Neural cell (in vitro differentiated cells): ENCODE measurements at regions not wholly inside any gene's neighbourhood (a gene's known extent, or its start where the extent isn't known, plus 50 kb on each side); places are given as distances from the start of the nearest gene placed in this dataset.

Experiments used
- H2AFZ ChIP-seq: fragments of 200-600, 300-800 bp; sonication (generic), shearing (Covaris generic); 2 replicates; pipeline ENCODE4 v1.6.0; 2014; ENCODE audit warnings: low read depth, mild to moderate bottlenecking, antibody characterized with exemption, low read length, moderate library complexity
- H3F3A ChIP-seq: fragments of 200-600 bp; shearing (Covaris generic); 2 replicates; pipeline ENCODE4 v1.6.1; 2016; ENCODE audit warnings: mild to moderate bottlenecking, moderate library complexity, mixed read lengths, antibody characterized with exemption, low read length; ENCODE audit not compliant: insufficient read depth, poor library complexity, severe bottlenecking
- H3K27ac ChIP-seq: fragments of 200-600, 300-800 bp; sonication (generic), shearing (Covaris generic); 2 replicates; pipeline ENCODE4 v1.5.1; 2014; ENCODE audit warnings: mild to moderate bottlenecking, low read length, moderate library complexity
- H3K27me3 ChIP-seq: fragments of 300-800, 200-600 bp; sonication (generic), shearing (Covaris generic); 2 replicates; pipeline ENCODE4 v1.6.0; 2014; ENCODE audit warnings: mild to moderate bottlenecking, low read depth, low read length, moderate library complexity; ENCODE audit not compliant: insufficient read depth
- H3K36me3 ChIP-seq: fragments of 300-800, 200-600 bp; sonication (generic), shearing (Covaris generic); 2 replicates; pipeline ENCODE4 v1.5.1; 2014; ENCODE audit warnings: mild to moderate bottlenecking, antibody characterized with exemption, low read length, moderate library complexity; ENCODE audit not compliant: insufficient read depth
- H3K4me2 ChIP-seq: fragments of 300-800, 200-600 bp; sonication (generic), shearing (Covaris generic); 2 replicates; pipeline ENCODE4 v1.6.0; 2014; ENCODE audit warnings: mild to moderate bottlenecking, low read length
- H3K4me3 ChIP-seq: fragments of 300-800, 200-600 bp; sonication (generic), shearing (Covaris generic); 2 replicates; pipeline ENCODE4 v1.5.1; 2014; ENCODE audit warnings: mild to moderate bottlenecking, low read length, moderate library complexity
- H3K79me2 ChIP-seq: fragments of 200-600 bp; shearing (Covaris generic); replicated peaks from 2 replicates; pipeline ENCODE4 v1.6.0; 2014; ENCODE audit warnings: mild to moderate bottlenecking, low read length, moderate library complexity; ENCODE audit not compliant: insufficient read depth
- H3K9ac ChIP-seq: fragments of 300-800, 200-600 bp; sonication (generic), shearing (Covaris generic); 2 replicates; pipeline ENCODE4 v1.6.1; 2016; ENCODE audit warnings: mild to moderate bottlenecking, low read length, mixed read lengths
- H3K9me2 ChIP-seq: fragments of 200-600 bp; shearing (Covaris generic); 2 replicates; pipeline ENCODE4 v1.6.1; 2016; ENCODE audit warnings: mild to moderate bottlenecking, low read length, mixed read lengths; ENCODE audit not compliant: insufficient read depth
- H3K9me3 ChIP-seq: fragments of 200-600, 300-800 bp; sonication (generic), shearing (Covaris generic); 2 replicates; pipeline ENCODE4 v1.6.1; 2016; ENCODE audit warnings: mild to moderate bottlenecking, mixed run types, low read length, moderate library complexity, mixed read lengths
- H4K20me1 ChIP-seq: fragments of 200-600 bp; shearing (Covaris generic); 2 replicates; pipeline ENCODE4 v1.6.1; 2016; ENCODE audit warnings: mild to moderate bottlenecking, mixed run types; ENCODE audit not compliant: insufficient read depth
- CTCF ChIP-seq: fragments of 450-650 bp; IDR thresholded peaks from 2 replicates; pipeline ENCODE4 v1.5.1; 2014; ENCODE audit warnings: antibody characterized with exemption, mild to moderate bottlenecking, moderate library complexity; ENCODE audit not compliant: poor library complexity, severe bottlenecking
- EP300 ChIP-seq: fragments of 450-650 bp; conservative IDR thresholded peaks from 2 replicates; pipeline ENCODE4 v1.6.1; 2014; ENCODE audit warnings: antibody characterized with exemption, mild to moderate bottlenecking, moderate library complexity; ENCODE audit not compliant: poor library complexity, severe bottlenecking
- EZH2 ChIP-seq: fragments of 200-600, 300-800 bp; shearing (Covaris generic), sonication (generic); IDR thresholded peaks from 2 replicates; pipeline ENCODE4 v1.6.1; 2014; ENCODE audit warnings: antibody characterized with exemption, low read length, borderline replicate concordance, mild to moderate bottlenecking; ENCODE audit not compliant: insufficient read depth, poor library complexity, severe bottlenecking
- MXI1 ChIP-seq: fragments of 450-650 bp; conservative IDR thresholded peaks from 2 replicates; pipeline ENCODE4 v1.6.1; 2014; ENCODE audit warnings: antibody characterized with exemption, mild to moderate bottlenecking; ENCODE audit not compliant: poor library complexity, severe bottlenecking
- POLR2AphosphoS5 ChIP-seq: IDR thresholded peaks from 2 replicates; pipeline ENCODE4 v1.6.1; 2012
- RAD21 ChIP-seq: fragments of 450-650 bp; conservative IDR thresholded peaks from 2 replicates; pipeline ENCODE4 v1.6.1; 2014; ENCODE audit warnings: antibody characterized with exemption, mild to moderate bottlenecking, moderate library complexity
- REST ChIP-seq: IDR thresholded peaks from 2 replicates; pipeline ENCODE4 v1.6.1; 2012; ENCODE audit warnings: borderline replicate concordance
- SMC3 ChIP-seq: fragments of 450-650 bp; conservative IDR thresholded peaks from 2 replicates; pipeline ENCODE4 v1.6.1; 2014; ENCODE audit warnings: antibody characterized with exemption, mild to moderate bottlenecking, moderate library complexity; ENCODE audit not compliant: poor library complexity
- TAF1 ChIP-seq: IDR thresholded peaks from 2 replicates; pipeline ENCODE4 v1.6.1; 2012; ENCODE audit warnings: low read depth

GRCh38 chr15:31556494-31557150 lies 230.0 kb downstream of the KLF13 start:
- Histone ChIP-seq H3K9me2 (no peaks in the 10 kb centered on the region), H3K79me2 (no peaks in the 10 kb centered on the region), H3K4me3 (no peak overlapping the region), H4K20me1 (no peaks in the 10 kb centered on the region), H3K27ac (no peak overlapping the region), H2AFZ (no peak overlapping the region), H3K36me3 (no peaks in the 10 kb centered on the region), H3K9ac (no peak overlapping the region), H3F3A (no peaks in the 10 kb centered on the region), H3K9me3 (no peaks in the 10 kb centered on the region), H3K4me2 (no peak overlapping the region), H3K27me3 (no peaks in the 10 kb centered on the region)
- TF ChIP-seq SMC3: no peak
- no peak for TF ChIP-seq CTCF
- TF ChIP-seq REST: no peak
- TF ChIP-seq RAD21: no peak
- no peak for TF ChIP-seq MXI1

GRCh38 chr15:31557899-31558298 lies 231.3 kb downstream of the KLF13 start:
- H3K27ac ChIP-seq: no peak overlapping the region
- H3K9me2 ChIP-seq: no peaks in the 10 kb centered on the region
- H3K9me3 ChIP-seq: no peaks in the 10 kb centered on the region
- no peaks in the 10 kb centered on the region for H3K27me3 ChIP-seq
- no peaks in the 10 kb centered on the region for H4K20me1 ChIP-seq
- no peak for TF ChIP-seq TAF1
- no peak for TF ChIP-seq RAD21
- no peak for TF ChIP-seq EP300
- no peak for TF ChIP-seq CTCF
- no peak for TF ChIP-seq SMC3
- TF ChIP-seq MXI1: no peak
- TF ChIP-seq EZH2: no peak
- no peak for TF ChIP-seq POLR2AphosphoS5
- TF ChIP-seq REST: no peak
- no peak overlapping the region for H3K4me3 ChIP-seq
- H3F3A ChIP-seq: no peaks in the 10 kb centered on the region
- H2AFZ ChIP-seq: no peak overlapping the region
- no peaks in the 10 kb centered on the region for H3K36me3 ChIP-seq
- no peak overlapping the region for H3K4me2 ChIP-seq
- H3K9ac ChIP-seq: no peak overlapping the region
- H3K79me2 ChIP-seq: no peaks in the 10 kb centered on the region
